ENCODE measurements at regions not wholly inside any gene's neighbourhood (a gene's known extent, or its start where the extent isn't known, plus 50 kb on each side); places are given as distances from the start of the nearest gene placed in this dataset.
"Not testable (repeated sequence)": the region's sequence is repeated elsewhere in the genome, so short reads cannot be mapped to it uniquely, and the experiment has no call there.

- DNase-seq (ENCODE audit: low read depth in 2 of 2): no peak
Measured at GRCh38 chr18:38843291-38843690, 1277.7 kb upstream of the CELF4 start.

- no peak for DNase-seq (ENCODE audit: low read depth in 2 of 2)
Measured at GRCh38 chr18:38826247-38826646, 1260.6 kb upstream of the CELF4 start.

GRCh38 chr18:38811209-38811608 lies 1245.6 kb upstream of the CELF4 start:
- DNase-seq (ENCODE audit: low read depth in 2 of 2): no peak

GRCh38 chr18:38810789-38811188 lies 1245.2 kb upstream of the CELF4 start:
- no peak for DNase-seq (ENCODE audit: low read depth in 2 of 2)

- DNase-seq (ENCODE audit: low read depth in 2 of 2): no peak
Measured at GRCh38 chr18:38807915-38808314, 1242.3 kb upstream of the CELF4 start.

- no peak for DNase-seq (ENCODE audit: low read depth in 2 of 2)
Measured at GRCh38 chr18:38805256-38805655, 1239.7 kb upstream of the CELF4 start.

GRCh38 chr18:38801640-38802039 lies 1236.0 kb upstream of the CELF4 start:
- no peak for DNase-seq (ENCODE audit: low read depth in 2 of 2)

- DNase-seq (ENCODE audit: low read depth in 2 of 2): no peak
Measured at GRCh38 chr18:38796762-38797161, 1231.2 kb upstream of the CELF4 start.

- DNase-seq (ENCODE audit: low read depth in 2 of 2): no peak
Measured at GRCh38 chr18:38792731-38793130, 1227.1 kb upstream of the CELF4 start.

GRCh38 chr18:38790786-38791185 lies 1225.2 kb upstream of the CELF4 start:
- no peak for DNase-seq (ENCODE audit: low read depth in 2 of 2)

- DNase-seq (ENCODE audit: low read depth in 2 of 2): no peak
Measured at GRCh38 chr18:38790303-38790702, 1224.7 kb upstream of the CELF4 start.

- DNase-seq (ENCODE audit: low read depth in 2 of 2): no peak
Measured at GRCh38 chr18:38789141-38789540, 1223.5 kb upstream of the CELF4 start.

GRCh38 chr18:38786906-38787305 lies 1221.3 kb upstream of the CELF4 start:
- no peak for DNase-seq (ENCODE audit: low read depth in 2 of 2)

GRCh38 chr18:38771620-38772019 lies 1206.0 kb upstream of the CELF4 start:
- not testable (repeated sequence) for DNase-seq (ENCODE audit: low read depth in 2 of 2)

GRCh38 chr18:38768504-38768903 lies 1202.9 kb upstream of the CELF4 start:
- DNase-seq (ENCODE audit: low read depth in 2 of 2): no peak

GRCh38 chr18:38759457-38759856 lies 1193.9 kb upstream of the CELF4 start:
- no peak for DNase-seq (ENCODE audit: low read depth in 2 of 2)

GRCh38 chr18:38756436-38756835 lies 1190.8 kb upstream of the CELF4 start:
- no peak for DNase-seq (ENCODE audit: low read depth in 2 of 2)

- DNase-seq (ENCODE audit: low read depth in 2 of 2): no peak
Measured at GRCh38 chr18:38752430-38752829, 1186.8 kb upstream of the CELF4 start.

- no peak for DNase-seq (ENCODE audit: low read depth in 2 of 2)
Measured at GRCh38 chr18:38751898-38752297, 1186.3 kb upstream of the CELF4 start.

GRCh38 chr18:38751211-38751610 lies 1185.6 kb upstream of the CELF4 start:
- DNase-seq (ENCODE audit: low read depth in 2 of 2): no peak

- no peak for DNase-seq (ENCODE audit: low read depth in 2 of 2)
Measured at GRCh38 chr18:38750751-38751150, 1185.2 kb upstream of the CELF4 start.

GRCh38 chr18:38747153-38747552 lies 1181.6 kb upstream of the CELF4 start:
- no peak for DNase-seq (ENCODE audit: low read depth in 2 of 2)

GRCh38 chr18:38720181-38720580 lies 1154.6 kb upstream of the CELF4 start:
- DNase-seq (ENCODE audit: low read depth in 2 of 2): not testable (repeated sequence)

GRCh38 chr18:38718365-38718901 lies 1152.8 kb upstream of the CELF4 start:
- no peak for DNase-seq (ENCODE audit: low read depth in 2 of 2)

Data from stimulated activated CD4-positive, alpha-beta T cell treated with anti-CD3 and anti-CD28 coated beads, Interleukin-1b, Interleukin-23, amount 100 ng/mL, for 4 hours (primary cell).